ENCODE measurements at regions not wholly inside any gene's neighbourhood (a gene's known extent, or its start where the extent isn't known, plus 50 kb on each side); places are given as distances from the start of the nearest gene placed in this dataset.

GRCh38 chr11:86120807-86121206 lies 51.9 kb upstream of the PICALM start:
- no peak for TF ChIP-seq POLR2AphosphoS5 (IDR thresholded peaks at IDR 0.05; ENCODE audit: low read depth, low read length)
- no peak for TF ChIP-seq POLR2A (IDR thresholded peaks at IDR 0.05; ENCODE audit: low read depth, low read length)

Measured in GM12891 (cell line).